HEK293 (cell line): ENCODE measurements at regions not wholly inside any gene's neighbourhood (a gene's known extent, or its start where the extent isn't known, plus 50 kb on each side); places are given as distances from the start of the nearest gene placed in this dataset.
"Not testable (repeated sequence)": the region's sequence is repeated elsewhere in the genome, so short reads cannot be mapped to it uniquely, and the experiment has no call there.

ENCODE experiments used
- CTCF ChIA-PET: fragments of 350-600 bp; formaldehyde crosslinking; extraction: SDS; loops from one replicate; lab custom pipeline; 2021; ENCODE audit warnings: antibody characterized with exemption; lab: Yijun Ruan, JAX
- POLR2A ChIA-PET: fragments of 300-600 bp; formaldehyde crosslinking; extraction: SDS; loops from one replicate; lab custom pipeline; 2020; ENCODE audit warnings: antibody characterized with exemption, inconsistent platforms; lab: Yijun Ruan, JAX
- H3K27ac ChIP-seq: fragments of 200-500 bp; sonication (Bioruptor generic); 2 replicates; pipeline ENCODE4 v1.5.1; 2014; ENCODE audit warnings: low read depth, low read length, control low read depth, inconsistent platforms; ENCODE audit errors: extremely low read depth
- H3K36me3 ChIP-seq, 2 experiments: fragments of 200-500 bp in 1 of 2; sonication (Bioruptor generic) in 1 of 2; 1 replicate in 1 of 2; 2 replicates in 1 of 2; pipeline ENCODE4 v1.5.1; 2014 to 2017; ENCODE audit warnings: inconsistent platforms in 2 of 2, low read length in 2 of 2; ENCODE audit not compliant: control insufficient read depth in 2 of 2, insufficient read depth in 1 of 2
- H3K4me1 ChIP-seq: fragments of 200-500 bp; sonication (Bioruptor generic); 2 replicates; pipeline ENCODE4 v1.5.1; 2014; ENCODE audit warnings: mild to moderate bottlenecking, low read length, inconsistent platforms; ENCODE audit not compliant: control insufficient read depth, insufficient read depth
- H3K4me3 ChIP-seq: 2 replicates; pipeline ENCODE4 v1.5.1; 2011; ENCODE audit warnings: low read depth, mild to moderate bottlenecking, control low read depth, low read length, moderate library complexity
- H3K9me3 ChIP-seq: fragments of 200-500 bp; sonication (Bioruptor generic); 2 replicates; pipeline ENCODE4 v1.5.1; 2014; ENCODE audit warnings: low read depth, low read length, inconsistent platforms; ENCODE audit not compliant: control insufficient read depth, insufficient read depth
- EGR2 ChIP-seq: fragments of 450-650 bp; formaldehyde crosslinking; IDR thresholded peaks from 2 replicates; pipeline ENCODE4 v1.5.1; 2016; ENCODE audit warnings: low read depth, missing biosample characterization, missing genetic modification characterization
- MEIS1 ChIP-seq: sonication (generic); formaldehyde crosslinking; IDR thresholded peaks from 2 replicates; pipeline ENCODE4 v1.8.1; 2022; ENCODE audit warnings: missing genetic modification reagents, mild to moderate bottlenecking, borderline replicate concordance
- PRDM6 ChIP-seq: fragments of 450-650 bp; formaldehyde crosslinking; IDR thresholded peaks from 2 replicates; pipeline ENCODE4 v1.5.1; 2017; ENCODE audit warnings: missing biosample characterization, missing genetic modification characterization
- SP3 ChIP-seq: fragments of 450-650 bp; formaldehyde crosslinking; IDR thresholded peaks from 2 replicates; pipeline ENCODE4 v1.5.1; 2016; ENCODE audit warnings: missing biosample characterization, missing genetic modification characterization
- SP7 ChIP-seq: fragments of 450-650 bp; formaldehyde crosslinking; IDR thresholded peaks from 2 replicates; pipeline ENCODE4 v1.5.1; 2016; ENCODE audit warnings: missing biosample characterization, missing genetic modification characterization
- ZFP69B ChIP-seq: fragments of 450-650 bp; formaldehyde crosslinking; IDR thresholded peaks from 2 replicates; pipeline ENCODE4 v1.5.1; 2016; ENCODE audit warnings: missing biosample characterization, missing genetic modification characterization
- ZNF148 ChIP-seq: fragments of 450-650 bp; formaldehyde crosslinking; IDR thresholded peaks from 2 replicates; pipeline ENCODE4 v1.5.0; 2017; ENCODE audit warnings: missing biosample characterization, missing genetic modification characterization, borderline replicate concordance
- ZNF221 ChIP-seq: fragments of 450-650 bp; formaldehyde crosslinking; IDR thresholded peaks from 2 replicates; pipeline ENCODE4 v1.5.1; 2017; ENCODE audit warnings: missing biosample characterization, missing genetic modification characterization, borderline replicate concordance
- ZNF335 ChIP-seq: fragments of 450-650 bp; formaldehyde crosslinking; conservative IDR thresholded peaks from 2 replicates; pipeline ENCODE4 v1.5.1; 2016; ENCODE audit warnings: missing biosample characterization, missing genetic modification characterization
- ZNF362 ChIP-seq: fragments of 450-650 bp; formaldehyde crosslinking; IDR thresholded peaks from 2 replicates; pipeline ENCODE4 v1.5.1; 2016; ENCODE audit warnings: missing biosample characterization, missing genetic modification characterization
- ZNF416 ChIP-seq: fragments of 450-650 bp; formaldehyde crosslinking; IDR thresholded peaks from 2 replicates; pipeline ENCODE4 v1.5.1; 2016; ENCODE audit warnings: missing biosample characterization, missing genetic modification characterization
- ZNF433 ChIP-seq: fragments of 450-650 bp; formaldehyde crosslinking; IDR thresholded peaks from 2 replicates; pipeline ENCODE4 v1.5.1; 2016; ENCODE audit warnings: missing biosample characterization, missing genetic modification characterization, low read depth
- ZNF488 ChIP-seq: fragments of 450-650 bp; formaldehyde crosslinking; IDR thresholded peaks from 2 replicates; pipeline ENCODE4 v1.5.1; 2016; ENCODE audit warnings: missing biosample characterization, missing genetic modification characterization
- ZNF548 ChIP-seq: fragments of 450-650 bp; formaldehyde crosslinking; IDR thresholded peaks from 2 replicates; pipeline ENCODE4 v1.5.1; 2016; ENCODE audit warnings: missing biosample characterization, missing genetic modification characterization
- ZNF549 ChIP-seq: fragments of 450-650 bp; IDR thresholded peaks from 2 replicates; pipeline ENCODE4 v1.5.1; 2018; ENCODE audit warnings: missing biosample characterization, missing genetic modification characterization, mild to moderate bottlenecking, inconsistent platforms, moderate library complexity
- ZNF561 ChIP-seq: fragments of 450-650 bp; IDR thresholded peaks from 2 replicates; pipeline ENCODE4 v1.5.1; 2018; ENCODE audit warnings: missing biosample characterization, missing genetic modification characterization, borderline replicate concordance
- ZNF660 ChIP-seq: fragments of 450-650 bp; IDR thresholded peaks from 2 replicates; pipeline ENCODE4 v1.5.1; 2018; ENCODE audit warnings: missing biosample characterization, mild to moderate bottlenecking, missing genetic modification characterization

- Histone ChIP-seq H3K4me1 (no peaks in the 10 kb centered on the region), H3K27ac (no peak overlapping the region), H3K36me3 (no peaks in the 10 kb centered on the region), H3K9me3 (no peaks in the 10 kb centered on the region), H3K4me3 (no peak overlapping the region)
- ChIA-PET CTCF (interaction anchor here (0.6 to 1.0 kb wide), 2 partner anchors 20 to 21 kb away, joined by 3 read pairs; no protein-coding TSS in a partner anchor), POLR2A (interaction anchor here (0.6 kb wide), 1 partner anchor 50 kb away, joined by 10 read pairs; no protein-coding TSS in a partner anchor)
- TF ChIP-seq ZNF549 (tag by site-specific recombination) (no peak), SP3 (tag by site-specific recombination) (no peak), PRDM6 (tag by site-specific recombination) (peak; percentile 90), SP7 (tag by site-specific recombination) (peak; percentile 60; the same call in 1 of the 2 replicates), MEIS1 (peak; percentile 62)
Measured at GRCh38 chr11:110356762-110357671, 60.6 kb upstream of the RDX start.

- Histone ChIP-seq H3K36me3 (no peaks in the 10 kb centered on the region), H3K9me3 (no peaks in the 10 kb centered on the region), H3K4me3 (no peak overlapping the region), H3K4me1 (no peaks in the 10 kb centered on the region), H3K27ac (no peak overlapping the region)
- TF ChIP-seq ZNF488 (no peak), ZNF561 (tag by site-specific recombination) (no peak), ZNF548 (tag by site-specific recombination) (no peak), ZNF416 (tag by site-specific recombination) (no peak), ZNF433 (tag by site-specific recombination) (no peak), ZNF335 (tag by site-specific recombination) (no peak)
- ChIA-PET POLR2A (no interaction called here), CTCF (interaction anchor here (0.6 to 1.0 kb wide), 2 partner anchors 19 to 249 kb away, joined by 3 read pairs; no protein-coding TSS in a partner anchor)
Measured at GRCh38 chr11:110358336-110358735, 61.9 kb upstream of the RDX start.

GRCh38 chr11:110360781-110361408 lies 64.5 kb upstream of the RDX start:
- H3K36me3 ChIP-seq, H3K4me3 ChIP-seq, H3K9me3 ChIP-seq, H3K27ac ChIP-seq, H3K4me1 ChIP-seq: not testable (repeated sequence)
- POLR2A ChIA-PET = interaction anchor here (0.6 kb wide), 1 partner anchor 43 kb away, joined by 6 read pairs; no protein-coding TSS in a partner anchor
- CTCF ChIA-PET = interaction anchor here (1.5 kb wide), 1 partner anchor 160 kb away, joined by 5 read pairs; no protein-coding TSS in a partner anchor

- CTCF ChIA-PET = interaction anchor here (0.6 to 1.2 kb wide), 3 partner anchors 45 to 175 kb away, joined by 3 to 6 read pairs (median 3); no protein-coding TSS in a partner anchor
- no peaks in the 10 kb centered on the region for H3K36me3 ChIP-seq
- POLR2A ChIA-PET = interaction anchor here (0.8 to 1.8 kb wide), 3 partner anchors 64 to 233 kb away, joined by 3 to 7 read pairs (median 3); partner anchors contain the start of gene RDX
- H3K4me3 ChIP-seq = no peak overlapping the region
- no peaks in the 10 kb centered on the region for H3K4me1 ChIP-seq
- H3K27ac ChIP-seq = peak overlapping the region; percentile 56
- no peaks in the 10 kb centered on the region for H3K9me3 ChIP-seq
- TF ChIP-seq ZNF660 (tag by site-specific recombination) (peak; percentile 84), ZNF335 (tag by site-specific recombination) (peak; percentile 23; the same call in 1 of the 2 replicates), ZNF561 (tag by site-specific recombination) (peak; percentile 74; the same call in 1 of the 2 replicates), ZNF148 (tag by site-specific recombination) (no peak), ZFP69B (tag by site-specific recombination) (0 out of 2 replicates have a peak, but pooled peaks have one; percentile 27), ZNF362 (tag by site-specific recombination) (no peak), ZNF221 (tag by site-specific recombination) (no peak), EGR2 (tag by site-specific recombination) (peak; percentile 20; the same call in 1 of the 2 replicates)
Measured at GRCh38 chr11:110362971-110363509, 66.6 kb upstream of the RDX start.
